ENCODE measurements at regions not wholly inside any gene's neighbourhood (a gene's known extent, or its start where the extent isn't known, plus 50 kb on each side); places are given as distances from the start of the nearest gene placed in this dataset.
"Not testable (repeated sequence)": the region's sequence is repeated elsewhere in the genome, so short reads cannot be mapped to it uniquely, and the experiment has no call there.

- Histone ChIP-seq H3K36me3 (ENCODE audit: insufficient read depth, low read length) (no peaks in the 10 kb centered on the region), H4K20me1 (ENCODE audit: insufficient read depth, low read length) (no peaks in the 10 kb centered on the region), H2AFZ (ENCODE audit: low read length) (no peak overlapping the region), H3K27ac (ENCODE audit: low read depth, low read length, poor library complexity, severe bottlenecking) (no peak overlapping the region), H3F3A (ENCODE audit: insufficient read depth, low read length) (no peaks in the 10 kb centered on the region), H3K9ac (ENCODE audit: low read length) (no peak overlapping the region), H3K9me2 (ENCODE audit: low read depth, low read length) (no peaks in the 10 kb centered on the region), H3K4me1 (ENCODE audit: insufficient read depth, low read length, severe bottlenecking) (no peaks in the 10 kb centered on the region), H3K4me3 (ENCODE audit: low read depth, low read length, poor library complexity, severe bottlenecking) (no peak overlapping the region), H3K4me2 (ENCODE audit: low read length) (no peak overlapping the region), H3K79me2 (ENCODE audit: insufficient read depth, low read length) (no peaks in the 10 kb centered on the region), H3K9me3 (ENCODE audit: low read length) (no peaks in the 10 kb centered on the region), H3K27me3 (ENCODE audit: insufficient read depth, low read length) (no peaks in the 10 kb centered on the region)
- no peak for TF ChIP-seq EZH2 (IDR thresholded peaks at IDR 0.05; ENCODE audit: borderline replicate concordance, low read length)
- TF ChIP-seq CTCF (IDR thresholded peaks at IDR 0.05; ENCODE audit: low read length) = no peak
These were observed 101.6 kb downstream of the MOBP start for GRCh38 chr3:39569095-39569494.

- no peaks in the 10 kb centered on the region for H4K20me1 ChIP-seq (ENCODE audit: insufficient read depth, low read length)
- no peaks in the 10 kb centered on the region for H3K79me2 ChIP-seq (ENCODE audit: insufficient read depth, low read length)
- H3K4me1 ChIP-seq (ENCODE audit: insufficient read depth, low read length, severe bottlenecking) = no peaks in the 10 kb centered on the region
- no peaks in the 10 kb centered on the region for H3F3A ChIP-seq (ENCODE audit: insufficient read depth, low read length)
- no peaks in the 10 kb centered on the region for H3K36me3 ChIP-seq (ENCODE audit: insufficient read depth, low read length)
- H3K4me2 ChIP-seq (ENCODE audit: low read length) = no peak overlapping the region
- no peak overlapping the region for H3K4me3 ChIP-seq (ENCODE audit: low read depth, low read length, poor library complexity, severe bottlenecking)
- no peak for TF ChIP-seq CTCF (IDR thresholded peaks at IDR 0.05; ENCODE audit: low read length)
- TF ChIP-seq EZH2 (IDR thresholded peaks at IDR 0.05; ENCODE audit: borderline replicate concordance, low read length) = no peak
- no peaks in the 10 kb centered on the region for H3K9me3 ChIP-seq (ENCODE audit: low read length)
- H3K27me3 ChIP-seq (ENCODE audit: insufficient read depth, low read length) = no peaks in the 10 kb centered on the region
- H3K9ac ChIP-seq (ENCODE audit: low read length) = no peak overlapping the region
- no peak overlapping the region for H3K27ac ChIP-seq (ENCODE audit: low read depth, low read length, poor library complexity, severe bottlenecking)
- H2AFZ ChIP-seq (ENCODE audit: low read length) = no peak overlapping the region
- no peaks in the 10 kb centered on the region for H3K9me2 ChIP-seq (ENCODE audit: low read depth, low read length)
These were observed 105.9 kb downstream of the MOBP start for GRCh38 chr3:39573392-39573791.

- no peak overlapping the region for H2AFZ ChIP-seq (ENCODE audit: low read length)
- H3K9me2 ChIP-seq (ENCODE audit: low read depth, low read length) = no peaks in the 10 kb centered on the region
- no peaks in the 10 kb centered on the region for H3K36me3 ChIP-seq (ENCODE audit: insufficient read depth, low read length)
These were observed 110.1 kb downstream of the MOBP start for GRCh38 chr3:39577541-39577940.

GRCh38 chr3:39586215-39586614, 118.7 kb downstream of the MOBP start:
- H3K9me2 ChIP-seq (ENCODE audit: low read depth, low read length); H3K36me3 ChIP-seq (ENCODE audit: insufficient read depth, low read length); H3K4me3 ChIP-seq (ENCODE audit: low read depth, low read length, poor library complexity, severe bottlenecking); H3K4me2 ChIP-seq (ENCODE audit: low read length); H3K9me3 ChIP-seq (ENCODE audit: low read length); H4K20me1 ChIP-seq (ENCODE audit: insufficient read depth, low read length); H3K27ac ChIP-seq (ENCODE audit: low read depth, low read length, poor library complexity, severe bottlenecking); H3K27me3 ChIP-seq (ENCODE audit: insufficient read depth, low read length); H3K4me1 ChIP-seq (ENCODE audit: insufficient read depth, low read length, severe bottlenecking); H3K9ac ChIP-seq (ENCODE audit: low read length); H3K79me2 ChIP-seq (ENCODE audit: insufficient read depth, low read length); H2AFZ ChIP-seq (ENCODE audit: low read length); H3F3A ChIP-seq (ENCODE audit: insufficient read depth, low read length): not testable (repeated sequence)

More at GRCh38 chr3:39577541-39577940, 110.1 kb downstream of the MOBP start:
- H3K4me3 ChIP-seq (ENCODE audit: low read depth, low read length, poor library complexity, severe bottlenecking) = no peak overlapping the region
- no peak overlapping the region for H3K27ac ChIP-seq (ENCODE audit: low read depth, low read length, poor library complexity, severe bottlenecking)
- no peaks in the 10 kb centered on the region for H3K9me3 ChIP-seq (ENCODE audit: low read length)
- H3K27me3 ChIP-seq (ENCODE audit: insufficient read depth, low read length) = no peaks in the 10 kb centered on the region
- no peaks in the 10 kb centered on the region for H3F3A ChIP-seq (ENCODE audit: insufficient read depth, low read length)
- H3K9ac ChIP-seq (ENCODE audit: low read length) = no peak overlapping the region
- no peaks in the 10 kb centered on the region for H4K20me1 ChIP-seq (ENCODE audit: insufficient read depth, low read length)
- H3K4me2 ChIP-seq (ENCODE audit: low read length) = no peak overlapping the region
- no peaks in the 10 kb centered on the region for H3K4me1 ChIP-seq (ENCODE audit: insufficient read depth, low read length, severe bottlenecking)
- no peaks in the 10 kb centered on the region for H3K79me2 ChIP-seq (ENCODE audit: insufficient read depth, low read length)
- TF ChIP-seq EZH2 (IDR thresholded peaks at IDR 0.05; ENCODE audit: borderline replicate concordance, low read length) = no peak
- no peak for TF ChIP-seq CTCF (IDR thresholded peaks at IDR 0.05; ENCODE audit: low read length)

All from OCI-LY1 (cell line).